HG03159 (cell line): ENCODE measurements at regions not wholly inside any gene's neighbourhood (a gene's known extent, or its start where the extent isn't known, plus 50 kb on each side); places are given as distances from the start of the nearest gene placed in this dataset.

Experiments used
- ATAC-seq: cut with Tn5 transposase; IDR thresholded peaks from one replicate; pipeline ENCODE4 v1.9.1; 2021; ENCODE audit warnings: mild to moderate bottlenecking, moderate library complexity; ENCODE audit not compliant: unreplicated experiment

- no peak for ATAC-seq
Observed at GRCh38 chr15:77692614-77693013, 59.9 kb upstream of the LINGO1 start.

DNA sequence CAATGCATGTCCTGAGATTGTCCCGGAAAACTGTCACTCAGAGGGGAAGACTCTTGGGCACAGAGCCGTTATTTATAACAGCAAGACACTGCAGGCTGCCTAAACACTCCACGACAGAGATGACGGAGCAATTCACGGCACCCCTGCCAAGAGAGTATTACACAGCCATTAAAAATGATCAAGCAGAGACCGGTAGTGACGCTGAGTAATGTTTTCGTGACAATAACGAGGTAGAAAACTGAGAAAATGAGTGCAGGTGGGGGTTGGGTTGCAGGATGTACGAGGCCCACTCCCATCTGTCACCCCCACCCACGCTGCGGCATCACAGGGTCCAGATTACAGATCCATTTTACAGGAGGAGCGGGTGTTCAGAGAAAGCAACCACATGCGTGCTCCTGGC, 58.9 kb upstream of the LINGO1 start:
- ATAC-seq: no peak

- no peak for ATAC-seq
Observed at GRCh38 chr15:77689821-77690220, 57.1 kb upstream of the LINGO1 start.

DNA sequence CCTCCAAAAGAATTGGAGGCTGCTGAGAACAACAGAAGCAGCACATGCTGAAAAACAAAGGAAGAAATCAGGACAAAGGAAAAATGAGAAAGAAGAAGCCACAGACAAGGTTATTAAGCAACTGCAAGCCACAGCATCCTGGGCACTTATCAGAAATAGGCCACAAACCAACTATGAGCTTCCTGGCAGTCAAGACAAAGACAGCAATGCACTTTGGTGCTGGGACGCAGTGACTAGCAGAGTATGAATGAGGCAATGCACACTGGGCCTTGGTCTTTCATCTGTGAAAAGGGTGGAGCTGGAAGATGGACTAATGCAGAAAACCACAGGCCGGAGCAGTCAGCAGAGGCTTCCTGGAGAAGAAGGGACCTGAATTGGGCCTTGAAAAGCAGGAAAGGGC, 56.0 kb upstream of the LINGO1 start:
- no peak for ATAC-seq

DNA sequence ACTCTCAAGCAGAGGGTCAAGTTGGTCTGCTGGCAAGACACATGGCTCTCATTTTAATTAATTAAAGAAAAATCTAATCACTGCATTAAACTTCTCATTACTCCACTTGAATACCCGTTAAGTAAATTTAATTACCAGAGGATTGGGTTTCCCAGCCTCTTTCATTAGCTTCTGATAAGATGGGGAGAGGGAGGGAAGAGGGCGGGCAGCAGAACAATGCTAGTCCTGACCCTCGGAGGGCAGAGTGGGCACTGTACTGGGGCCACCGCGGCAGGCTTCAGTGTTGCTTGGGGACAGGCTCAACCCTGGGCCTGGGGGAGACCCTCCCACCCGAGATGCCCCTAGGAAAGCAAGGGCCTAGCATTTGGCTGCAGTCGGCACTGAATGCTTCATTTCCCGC, 55.6 kb upstream of the LINGO1 start:
- ATAC-seq: no peak

- ATAC-seq: no peak
Observed at GRCh38 chr15:77685082-77685815, 52.5 kb upstream of the LINGO1 start.

- ATAC-seq: no peak
Observed at GRCh38 chr15:77684341-77685081, 51.8 kb upstream of the LINGO1 start.

DNA sequence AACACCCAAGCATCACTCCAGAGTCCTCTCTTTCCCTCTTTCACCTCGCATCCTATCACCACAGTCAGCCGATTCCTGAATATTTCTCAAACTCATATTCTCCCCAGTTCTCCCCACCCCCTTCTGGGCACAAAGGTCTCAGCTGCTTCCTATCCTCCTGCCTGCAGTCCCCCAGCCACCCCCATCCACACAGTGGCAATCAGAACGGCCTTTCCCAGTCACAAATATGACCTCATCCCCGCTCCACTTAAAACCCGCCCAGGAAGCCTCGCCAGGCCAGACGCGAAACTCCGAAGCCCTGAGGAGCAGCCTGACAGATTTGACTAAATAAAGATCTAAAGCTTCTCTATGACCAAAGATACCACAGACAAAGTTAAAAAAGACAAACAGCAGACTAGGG, 49.9 kb upstream of the LINGO1 start:
- no peak for ATAC-seq
